ENCODE measurements at regions not wholly inside any gene's neighbourhood (a gene's known extent, or its start where the extent isn't known, plus 50 kb on each side); places are given as distances from the start of the nearest gene placed in this dataset.

GRCh38 chr4:166335256-166335938 lies 462.4 kb downstream of the TLL1 start:
- TF ChIP-seq CTCF (IDR thresholded peaks at IDR 0.05; ENCODE audit: insufficient read depth, low read depth, low read length): no peak
- no peak for TF ChIP-seq EZH2 (IDR thresholded peaks at IDR 0.05; ENCODE audit: insufficient read depth, low read length)

All from astrocyte (in vitro differentiated cells and primary cell).